ENCODE measurements at regions not wholly inside any gene's neighbourhood (a gene's known extent, or its start where the extent isn't known, plus 50 kb on each side); places are given as distances from the start of the nearest gene placed in this dataset.
A peak's percentile ranks its signal among the peaks of the same experiment; 100 is the strongest.
"Not testable (repeated sequence)": the region's sequence is repeated elsewhere in the genome, so short reads cannot be mapped to it uniquely, and the experiment has no call there.

DNA sequence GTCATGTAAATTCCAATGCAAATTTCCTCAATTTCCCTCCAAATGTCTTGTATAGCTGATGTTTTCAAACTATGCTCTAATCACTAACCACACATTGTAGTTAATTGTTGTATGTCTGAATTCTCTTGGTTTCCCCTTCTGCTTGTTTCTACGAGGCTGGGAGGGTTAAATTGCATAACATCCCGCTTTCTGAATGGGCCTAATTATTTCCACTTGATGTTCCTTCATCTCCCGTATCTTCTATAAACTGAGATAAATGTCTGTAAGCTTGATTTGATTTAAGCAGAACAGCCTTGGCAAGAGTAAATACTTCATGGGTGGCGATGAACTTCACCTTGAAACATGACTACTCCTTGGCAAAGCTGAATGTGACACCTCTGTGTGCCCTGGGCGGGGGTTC lies 72.2 kb downstream of the SERINC2 start:
- H3K9me3 Mint-ChIP-seq, result peaks cover 17% of the 10 kb centered on the region
- H3K27ac Mint-ChIP-seq, result no peak overlapping the region
- no peaks in the 10 kb centered on the region for H3K36me3 Mint-ChIP-seq (ENCODE audit: low read depth)
- no peaks in the 10 kb centered on the region for H3K27me3 Mint-ChIP-seq
- no peak overlapping the region for H3K4me3 Mint-ChIP-seq
- peaks cover 19% of the 10 kb centered on the region for H3K4me1 Mint-ChIP-seq (ENCODE audit: low read depth)
- DNase-seq, result no peak

DNA sequence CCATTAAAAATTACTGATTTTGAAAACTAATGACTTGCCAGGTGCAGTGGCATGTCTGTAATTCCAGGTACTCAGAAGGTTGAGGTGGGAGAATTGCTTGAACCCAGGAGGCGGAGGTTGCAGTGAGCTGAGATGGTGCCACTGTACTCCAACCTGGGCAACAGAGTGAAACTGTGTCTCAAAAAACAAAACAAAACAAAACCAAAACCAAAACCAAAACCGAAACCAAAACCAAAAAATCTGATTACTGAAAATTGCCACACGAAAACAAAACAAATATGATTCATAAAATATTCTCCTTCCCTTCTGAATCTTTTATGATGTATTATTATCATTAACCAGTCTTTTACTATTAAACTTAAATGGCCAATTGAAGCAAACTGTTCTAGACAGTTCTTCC lies 74.1 kb downstream of the SERINC2 start:
- peaks cover 8% of the 10 kb centered on the region for H3K9me3 Mint-ChIP-seq
- peaks cover 3% of the 10 kb centered on the region for H3K27me3 Mint-ChIP-seq
- no peak for DNase-seq
- peak overlapping the region; percentile 60 for H3K27ac Mint-ChIP-seq
- no peak overlapping the region for H3K4me3 Mint-ChIP-seq
- H3K36me3 Mint-ChIP-seq (ENCODE audit: low read depth), result no peaks in the 10 kb centered on the region
- peaks cover 26% of the 10 kb centered on the region for H3K4me1 Mint-ChIP-seq (ENCODE audit: low read depth)

DNA sequence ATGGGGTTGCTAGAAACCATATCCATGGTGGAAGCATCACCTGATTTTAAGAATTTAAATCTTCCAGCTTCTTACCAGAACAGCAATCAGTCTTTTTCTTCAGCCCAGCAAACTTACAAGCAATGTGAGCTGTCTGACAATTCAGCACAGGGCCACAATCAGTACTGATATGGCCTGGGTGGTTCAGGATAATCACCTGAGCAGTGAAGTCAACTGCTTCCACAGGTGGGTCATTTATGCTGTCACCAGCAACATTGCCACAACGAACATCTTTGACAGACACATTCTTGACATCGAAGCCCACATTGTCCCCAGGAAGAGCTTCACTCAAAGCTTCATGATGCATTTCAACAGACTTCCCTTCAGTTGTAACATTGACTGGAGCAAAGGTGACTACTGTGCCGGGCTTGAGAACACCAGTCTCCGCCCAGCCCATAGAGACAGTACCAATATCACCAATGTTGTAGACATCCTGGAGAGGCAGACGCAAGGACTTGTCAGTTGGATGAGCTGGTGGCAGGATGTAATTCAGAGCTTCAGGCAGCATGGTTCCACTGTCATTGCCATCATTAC lies 74.8 kb downstream of the SERINC2 start:
- no peak overlapping the region for H3K4me3 Mint-ChIP-seq
- peaks cover 8% of the 10 kb centered on the region for H3K9me3 Mint-ChIP-seq
- DNase-seq, result no peak
- peaks cover 3% of the 10 kb centered on the region for H3K27me3 Mint-ChIP-seq
- no peak overlapping the region for H3K27ac Mint-ChIP-seq
- no peaks in the 10 kb centered on the region for H3K36me3 Mint-ChIP-seq (ENCODE audit: low read depth)
- H3K4me1 Mint-ChIP-seq (ENCODE audit: low read depth), result peaks cover 26% of the 10 kb centered on the region

DNA sequence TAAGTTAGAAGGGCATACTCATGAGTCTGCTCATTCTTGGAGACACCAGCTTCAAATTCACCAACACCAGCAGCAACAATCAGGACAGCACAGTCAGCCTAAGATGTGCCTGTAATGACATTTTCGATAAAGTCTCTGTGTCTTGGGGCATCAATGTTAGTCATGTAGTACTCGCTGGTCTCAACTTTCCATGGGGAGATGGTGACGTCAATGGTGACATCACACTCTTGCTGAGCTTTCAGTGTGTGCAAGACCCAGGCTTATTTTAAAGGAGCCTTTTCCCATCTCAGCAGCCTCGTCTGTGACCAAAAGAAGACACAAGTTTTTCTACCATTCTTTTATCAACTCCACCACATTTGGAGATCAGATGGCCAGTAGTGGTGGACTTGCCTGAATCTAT lies 75.5 kb downstream of the SERINC2 start:
- Mint-ChIP-seq H3K27me3 (peaks cover 3% of the 10 kb centered on the region), H3K9me3 (peaks cover 8% of the 10 kb centered on the region)

DNA sequence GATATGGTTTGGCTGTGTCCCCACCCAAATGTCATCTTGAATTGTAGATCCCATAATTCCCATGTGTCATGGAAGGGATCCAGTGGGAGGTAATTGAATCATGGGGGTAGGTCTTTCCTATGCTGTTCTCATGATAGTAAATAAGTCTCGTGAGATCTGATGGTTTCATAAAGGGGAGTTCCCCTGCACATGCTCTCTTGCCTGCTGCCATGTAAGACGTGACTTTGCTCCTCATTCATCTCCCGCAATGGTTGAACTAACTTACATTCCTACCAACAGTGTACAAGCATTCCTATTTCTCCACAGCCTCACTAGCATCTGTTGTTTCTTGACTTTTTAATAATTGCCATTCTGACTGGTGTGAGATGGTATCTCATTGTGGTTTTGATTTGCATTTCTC lies 76.6 kb downstream of the SERINC2 start:
- H3K36me3 Mint-ChIP-seq (ENCODE audit: low read depth); H3K27me3 Mint-ChIP-seq; H3K9me3 Mint-ChIP-seq; H3K27ac Mint-ChIP-seq; DNase-seq; H3K4me3 Mint-ChIP-seq: not testable (repeated sequence)
- peaks cover 26% of the 10 kb centered on the region for H3K4me1 Mint-ChIP-seq (ENCODE audit: low read depth)

More for the DNA sequence above, 75.5 kb downstream of the SERINC2 start:
- no peak for DNase-seq
- no peaks in the 10 kb centered on the region for H3K36me3 Mint-ChIP-seq (ENCODE audit: low read depth)
- H3K27ac Mint-ChIP-seq, result no peak overlapping the region
- H3K4me3 Mint-ChIP-seq, result no peak overlapping the region
- H3K4me1 Mint-ChIP-seq (ENCODE audit: low read depth), result peaks cover 26% of the 10 kb centered on the region

DNA sequence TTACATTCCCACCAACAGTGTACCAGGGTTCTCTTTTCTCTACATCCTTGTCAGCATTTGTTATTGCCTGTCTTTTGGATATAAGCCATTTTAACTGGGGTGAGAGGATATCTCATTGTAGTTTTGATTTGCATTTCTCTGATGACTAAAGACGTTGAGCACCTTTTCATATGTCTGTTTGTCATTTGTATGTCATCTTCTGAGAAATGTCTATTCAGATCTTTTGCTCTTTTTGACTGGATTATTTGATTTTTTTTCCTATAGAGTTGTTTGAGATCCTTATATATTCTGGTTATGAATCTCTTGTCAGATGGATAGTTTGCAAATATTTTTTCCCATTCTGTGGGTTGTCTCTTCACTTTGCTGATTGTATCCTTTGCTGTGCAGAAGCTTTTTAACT lies 77.6 kb downstream of the SERINC2 start:
- H3K27me3 Mint-ChIP-seq; H3K9me3 Mint-ChIP-seq; H3K4me3 Mint-ChIP-seq; H3K27ac Mint-ChIP-seq; DNase-seq; H3K36me3 Mint-ChIP-seq (ENCODE audit: low read depth): not testable (repeated sequence)
- H3K4me1 Mint-ChIP-seq (ENCODE audit: low read depth), result peaks cover 26% of the 10 kb centered on the region

DNA sequence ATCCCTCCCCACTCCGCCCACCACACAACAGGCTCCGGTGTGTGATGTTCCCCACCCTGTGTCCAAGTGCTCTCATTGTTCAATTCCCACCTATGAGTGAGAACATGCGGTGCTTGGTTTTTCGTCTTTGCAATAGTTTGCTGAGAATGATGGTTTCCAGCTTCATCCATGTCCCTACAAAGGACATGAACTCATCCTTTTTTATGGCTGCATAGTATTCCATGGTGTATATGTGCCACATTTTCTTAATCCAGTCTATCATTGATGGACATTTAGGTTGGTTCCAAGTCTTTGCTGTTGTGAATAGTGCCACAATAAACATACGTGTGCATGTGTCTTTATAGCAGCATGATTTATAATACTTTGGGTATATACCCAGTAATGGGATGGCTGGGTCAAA lies 81.0 kb upstream of the TINAGL1 start:
- not testable (repeated sequence) for DNase-seq; H3K4me1 Mint-ChIP-seq (ENCODE audit: low read depth); H3K4me3 Mint-ChIP-seq; H3K27ac Mint-ChIP-seq; H3K9me3 Mint-ChIP-seq; H3K36me3 Mint-ChIP-seq (ENCODE audit: low read depth); H3K27me3 Mint-ChIP-seq

DNA sequence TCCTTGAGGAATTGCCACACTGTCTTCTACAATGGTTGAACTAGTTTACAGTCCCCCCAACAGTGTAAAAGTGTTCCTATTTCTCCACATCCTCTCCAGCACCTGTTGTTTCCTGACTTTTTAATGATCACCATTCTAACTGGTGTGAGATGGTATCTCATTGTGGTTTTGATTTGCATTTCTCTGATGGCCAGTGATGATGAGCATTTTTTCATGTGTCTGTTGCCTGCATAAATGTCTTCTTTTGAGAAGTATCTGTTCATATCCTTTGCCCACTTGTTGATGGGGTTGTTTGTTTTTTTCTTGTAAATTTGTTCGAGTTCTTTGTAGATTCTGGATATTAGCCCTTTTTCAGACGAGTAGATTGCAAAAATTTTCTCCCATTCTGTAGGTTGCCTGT lies 80.5 kb upstream of the TINAGL1 start:
- not testable (repeated sequence) for H3K27me3 Mint-ChIP-seq; DNase-seq; H3K27ac Mint-ChIP-seq; H3K4me1 Mint-ChIP-seq (ENCODE audit: low read depth); H3K9me3 Mint-ChIP-seq; H3K36me3 Mint-ChIP-seq (ENCODE audit: low read depth); H3K4me3 Mint-ChIP-seq

DNA sequence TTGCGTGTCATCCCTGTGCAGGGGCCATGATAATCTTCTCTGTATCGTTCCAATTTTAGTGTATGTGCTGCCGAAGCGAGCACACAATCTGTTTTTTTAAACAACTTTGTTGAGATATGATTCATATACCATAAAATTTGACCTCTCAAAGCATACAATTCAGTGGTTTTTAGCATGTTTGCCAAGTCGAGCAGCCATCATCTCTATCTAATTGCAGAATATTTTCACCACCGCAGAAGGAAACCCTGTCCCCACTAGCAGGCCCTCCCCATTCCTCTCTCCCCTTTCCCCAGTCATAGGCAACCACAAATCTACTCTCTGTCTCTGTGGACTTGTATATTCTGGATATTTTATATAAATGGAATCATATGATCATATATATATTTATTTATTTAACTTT lies 78.7 kb upstream of the TINAGL1 start:
- Mint-ChIP-seq H3K4me3 (no peak overlapping the region), H3K36me3 (ENCODE audit: low read depth) (no peaks in the 10 kb centered on the region), H3K9me3 (no peaks in the 10 kb centered on the region), H3K4me1 (ENCODE audit: low read depth) (no peaks in the 10 kb centered on the region), H3K27ac (no peak overlapping the region), H3K27me3 (peaks cover 3% of the 10 kb centered on the region)
- DNase-seq, result no peak

DNA sequence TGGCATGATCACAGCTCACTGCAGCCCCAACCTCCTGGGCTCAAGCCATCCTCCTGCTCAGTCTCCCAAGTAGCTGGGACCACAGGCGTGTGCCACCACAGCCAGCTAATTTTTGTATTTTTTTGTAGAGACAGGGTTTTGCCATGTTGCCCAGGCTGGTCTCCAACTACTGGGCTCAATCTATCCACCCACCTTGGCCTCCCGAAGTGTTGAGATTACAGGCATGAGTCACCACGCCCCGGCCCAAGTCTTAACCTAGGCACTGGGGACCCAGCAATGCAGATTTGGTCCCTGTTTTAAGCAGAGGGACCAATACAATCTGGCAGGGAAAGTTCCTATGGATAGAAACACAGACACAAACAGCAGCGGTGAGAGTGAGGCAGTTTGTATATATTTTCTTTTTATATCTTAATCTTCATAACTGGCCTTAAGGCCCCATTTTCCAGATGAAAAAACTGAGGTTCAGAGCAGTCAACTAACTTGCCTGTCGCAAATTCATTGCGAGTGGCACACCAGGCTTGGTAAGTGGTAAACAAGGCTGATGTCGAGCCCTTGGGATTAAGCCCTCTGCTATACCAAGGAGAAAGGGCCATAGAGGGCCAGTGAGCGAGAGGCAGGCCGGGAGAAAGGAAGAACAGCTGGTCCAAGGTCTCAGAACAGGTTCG lies 77.8 kb upstream of the TINAGL1 start:
- Mint-ChIP-seq H3K27ac (no peak overlapping the region), H3K9me3 (no peaks in the 10 kb centered on the region), H3K27me3 (peaks cover 9% of the 10 kb centered on the region), H3K36me3 (ENCODE audit: low read depth) (no peaks in the 10 kb centered on the region), H3K4me3 (no peak overlapping the region), H3K4me1 (ENCODE audit: low read depth) (no peaks in the 10 kb centered on the region)
- DNase-seq, result no peak

DNA sequence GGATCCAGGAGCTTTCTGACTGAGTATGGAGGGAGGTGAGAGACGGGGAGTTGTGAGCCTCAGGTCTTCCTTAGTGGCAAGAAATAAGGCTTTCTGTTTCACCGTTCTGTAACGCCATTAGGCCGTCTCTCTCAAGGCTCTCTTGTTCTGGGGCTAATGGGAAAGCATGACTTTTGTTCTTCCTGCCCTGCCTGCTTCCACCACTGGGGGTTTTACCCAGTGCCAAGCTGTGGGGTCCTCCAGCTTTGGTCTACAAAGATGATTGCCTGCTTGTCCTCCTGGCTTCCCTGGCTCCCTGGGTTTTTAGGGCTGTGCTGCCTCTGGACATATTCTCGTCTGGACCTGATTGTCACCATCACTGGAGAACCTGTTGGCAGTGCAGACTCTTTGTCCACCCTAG lies 74.8 kb upstream of the TINAGL1 start:
- no peak for DNase-seq
- no peak overlapping the region for H3K4me3 Mint-ChIP-seq
- no peaks in the 10 kb centered on the region for H3K36me3 Mint-ChIP-seq (ENCODE audit: low read depth)
- H3K27me3 Mint-ChIP-seq, result peaks cover 11% of the 10 kb centered on the region
- no peaks in the 10 kb centered on the region for H3K9me3 Mint-ChIP-seq
- peaks cover 13% of the 10 kb centered on the region for H3K4me1 Mint-ChIP-seq (ENCODE audit: low read depth)
- no peak overlapping the region for H3K27ac Mint-ChIP-seq

DNA sequence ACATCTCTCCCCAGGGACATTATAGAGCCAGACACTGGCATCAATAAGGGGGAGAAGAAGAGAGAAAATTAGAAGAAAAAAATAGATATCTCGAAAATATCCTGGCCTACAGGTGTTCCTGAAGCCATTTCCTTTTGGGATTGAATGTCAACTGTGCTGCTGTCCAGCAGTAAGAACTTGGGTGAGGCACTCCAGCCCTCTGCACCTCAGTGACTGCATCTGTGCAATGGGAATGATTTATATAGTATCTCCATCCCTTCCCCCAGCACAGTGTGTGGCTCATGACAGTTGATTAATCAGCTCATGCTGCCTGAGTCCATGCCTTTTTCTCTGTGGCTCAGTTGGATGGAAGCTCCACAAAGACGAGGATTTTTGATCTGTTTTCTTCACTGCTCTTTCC lies 74.1 kb upstream of the TINAGL1 start:
- H3K4me1 Mint-ChIP-seq (ENCODE audit: low read depth), result peaks cover 16% of the 10 kb centered on the region
- no peak overlapping the region for H3K4me3 Mint-ChIP-seq
- H3K27ac Mint-ChIP-seq, result no peak overlapping the region
- no peaks in the 10 kb centered on the region for H3K36me3 Mint-ChIP-seq (ENCODE audit: low read depth)
- no peak for DNase-seq
- H3K27me3 Mint-ChIP-seq, result peaks cover 15% of the 10 kb centered on the region
- H3K9me3 Mint-ChIP-seq, result no peaks in the 10 kb centered on the region

DNA sequence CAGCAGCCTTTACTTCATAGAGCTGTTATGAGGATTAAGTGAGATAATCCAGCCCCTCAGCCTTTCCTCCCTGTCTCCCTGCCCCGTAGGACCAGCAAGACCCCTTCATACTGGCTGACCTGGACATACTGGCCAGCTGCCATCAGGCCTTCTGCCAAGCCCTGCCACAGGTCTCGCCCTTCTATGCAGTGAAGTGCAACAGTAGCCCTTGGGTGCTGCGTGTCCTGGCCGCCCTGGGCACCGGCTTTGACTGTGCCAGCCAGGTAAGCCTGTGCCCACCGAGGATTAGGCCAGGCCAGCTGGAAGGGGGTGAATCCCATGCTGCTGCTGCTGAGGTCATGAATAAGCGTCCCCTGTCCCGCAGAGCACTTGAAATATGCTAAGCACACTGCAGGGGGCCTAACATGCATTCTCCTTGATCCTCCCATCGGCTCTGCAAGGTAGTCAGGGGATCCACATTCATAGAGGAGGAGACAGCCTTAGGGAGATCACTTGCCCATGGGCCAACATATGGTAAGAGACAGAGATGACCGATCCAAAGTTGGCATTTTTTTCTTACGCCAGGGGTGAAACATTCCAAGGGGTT lies 73.3 kb upstream of the TINAGL1 start:
- Mint-ChIP-seq H3K9me3 (no peaks in the 10 kb centered on the region), H3K27me3 (peaks cover 14% of the 10 kb centered on the region), H3K27ac (no peak overlapping the region), H3K4me1 (ENCODE audit: low read depth) (peaks cover 16% of the 10 kb centered on the region), H3K36me3 (ENCODE audit: low read depth) (no peaks in the 10 kb centered on the region), H3K4me3 (no peak overlapping the region)
- no peak for DNase-seq

DNA sequence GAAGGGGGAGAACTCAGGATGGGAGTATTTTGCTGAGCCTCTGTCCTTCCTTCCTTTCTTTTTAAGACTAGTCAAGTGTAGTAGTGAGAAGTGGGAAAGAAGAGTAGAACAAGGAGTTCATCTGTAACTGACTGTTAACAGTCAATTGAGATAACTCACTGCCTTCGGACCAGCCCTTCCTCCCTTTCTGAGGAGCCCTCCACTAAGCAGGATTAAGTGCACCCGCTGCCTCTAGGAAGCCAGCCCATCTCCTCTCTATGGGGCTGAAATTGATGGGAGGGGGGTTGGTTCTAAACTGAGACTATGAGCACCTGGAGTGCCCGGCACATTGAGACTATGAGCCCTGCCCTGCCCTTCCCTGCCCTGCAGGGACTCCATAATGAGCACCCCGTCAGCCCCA lies 72.7 kb upstream of the TINAGL1 start:
- H3K27ac Mint-ChIP-seq, result no peak overlapping the region
- DNase-seq, result no peak
- H3K36me3 Mint-ChIP-seq (ENCODE audit: low read depth), result no peaks in the 10 kb centered on the region
- no peaks in the 10 kb centered on the region for H3K9me3 Mint-ChIP-seq
- H3K4me3 Mint-ChIP-seq, result no peak overlapping the region
- peaks cover 13% of the 10 kb centered on the region for H3K27me3 Mint-ChIP-seq
- peaks cover 16% of the 10 kb centered on the region for H3K4me1 Mint-ChIP-seq (ENCODE audit: low read depth)

DNA sequence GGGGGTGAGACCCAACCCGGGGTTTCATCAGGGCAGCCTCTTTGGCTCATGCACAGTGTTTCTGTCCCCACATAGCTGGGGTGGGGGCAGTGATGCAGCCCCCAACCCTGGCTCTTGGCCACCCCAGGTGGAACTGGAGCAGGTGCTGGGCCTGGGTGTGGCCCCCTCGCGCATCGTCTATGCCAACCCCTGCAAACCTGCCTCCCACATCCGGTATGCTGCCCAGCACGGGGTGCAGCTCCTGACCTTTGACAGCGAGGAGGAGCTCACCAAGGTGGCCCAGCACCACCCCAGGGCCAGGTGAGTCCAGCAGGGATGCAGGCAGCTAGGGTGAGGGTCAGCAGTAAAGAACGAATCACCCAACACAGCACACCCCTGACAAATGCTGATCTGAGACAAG lies 72.3 kb upstream of the TINAGL1 start:
- Mint-ChIP-seq H3K27me3 (peaks cover 13% of the 10 kb centered on the region), H3K36me3 (ENCODE audit: low read depth) (no peaks in the 10 kb centered on the region), H3K9me3 (no peaks in the 10 kb centered on the region), H3K4me1 (ENCODE audit: low read depth) (peaks cover 16% of the 10 kb centered on the region), H3K27ac (no peak overlapping the region), H3K4me3 (no peak overlapping the region)
- no peak for DNase-seq

All from activated T-cell treated with anti-CD3 and anti-CD28 coated beads, Interleukin-2, amount 50 U/mL, for 24 hours (primary cell).